ENCODE measurements at regions not wholly inside any gene's neighbourhood (a gene's known extent, or its start where the extent isn't known, plus 50 kb on each side); places are given as distances from the start of the nearest gene placed in this dataset.

GRCh38 chr17:77819497-77819896 lies 139.0 kb upstream of the TNRC6C start:
- ChIA-PET POLR2A (no interaction called here), CTCF (interaction anchor here (1.5 kb wide), 1 partner anchor 15 kb away, joined by 6 read pairs; no protein-coding TSS in a partner anchor)
- TF ChIP-seq CTCF (IDR thresholded peaks at IDR 0.05; ENCODE audit: control extremely low read depth, extremely low read depth, low read depth, missing control alignments), result no peak
- no peak for DNase-seq (ENCODE audit: extremely low spot score)

GRCh38 chr17:77821114-77821513 lies 137.4 kb upstream of the TNRC6C start:
- TF ChIP-seq CTCF (IDR thresholded peaks at IDR 0.05; ENCODE audit: control extremely low read depth, extremely low read depth, low read depth, missing control alignments), result no peak
- no peak for DNase-seq (ENCODE audit: extremely low spot score)
- POLR2A ChIA-PET, result no interaction called here
- CTCF ChIA-PET, result no interaction called here

GRCh38 chr17:77822302-77823030 lies 136.0 kb upstream of the TNRC6C start:
- DNase-seq (ENCODE audit: extremely low spot score), result no peak
- CTCF ChIA-PET, result interaction anchor here (0.6 to 1.3 kb wide), 2 partner anchors 10 to 13 kb away, joined by 3 to 4 read pairs; no protein-coding TSS in a partner anchor
- TF ChIP-seq CTCF (IDR thresholded peaks at IDR 0.05; ENCODE audit: control extremely low read depth, extremely low read depth, low read depth, missing control alignments), result no peak
- POLR2A ChIA-PET, result no interaction called here

- ChIA-PET POLR2A (no interaction called here), CTCF (no interaction called here)
- no peak for DNase-seq (ENCODE audit: extremely low spot score)
- no peak for TF ChIP-seq CTCF (IDR thresholded peaks at IDR 0.05; ENCODE audit: control extremely low read depth, extremely low read depth, low read depth, missing control alignments)
These were observed 134.3 kb upstream of the TNRC6C start for GRCh38 chr17:77824102-77824779.

- no peak for DNase-seq (ENCODE audit: extremely low spot score)
- CTCF ChIA-PET, result no interaction called here
- POLR2A ChIA-PET, result no interaction called here
- no peak for TF ChIP-seq CTCF (IDR thresholded peaks at IDR 0.05; ENCODE audit: control extremely low read depth, extremely low read depth, low read depth, missing control alignments)
These were observed 133.7 kb upstream of the TNRC6C start for GRCh38 chr17:77824780-77825280.

GRCh38 chr17:77825621-77826020 lies 132.9 kb upstream of the TNRC6C start:
- CTCF ChIA-PET, result interaction anchor here (0.6 kb wide), 1 partner anchor 8 kb away, joined by 3 read pairs; no protein-coding TSS in a partner anchor
- POLR2A ChIA-PET, result no interaction called here

More at GRCh38 chr17:77825621-77826020, 132.9 kb upstream of the TNRC6C start:
- TF ChIP-seq CTCF (IDR thresholded peaks at IDR 0.05; ENCODE audit: control extremely low read depth, extremely low read depth, low read depth, missing control alignments), result no peak
- no peak for DNase-seq (ENCODE audit: extremely low spot score)
